GM18870 (cell line): ENCODE measurements at regions not wholly inside any gene's neighbourhood (a gene's known extent, or its start where the extent isn't known, plus 50 kb on each side); places are given as distances from the start of the nearest gene placed in this dataset.

Experiments
- ATAC-seq: cut with Tn5 transposase; IDR thresholded peaks from one replicate; pipeline ENCODE4 v1.9.1; 2021; ENCODE audit warnings: moderate library complexity; ENCODE audit not compliant: unreplicated experiment

DNA sequence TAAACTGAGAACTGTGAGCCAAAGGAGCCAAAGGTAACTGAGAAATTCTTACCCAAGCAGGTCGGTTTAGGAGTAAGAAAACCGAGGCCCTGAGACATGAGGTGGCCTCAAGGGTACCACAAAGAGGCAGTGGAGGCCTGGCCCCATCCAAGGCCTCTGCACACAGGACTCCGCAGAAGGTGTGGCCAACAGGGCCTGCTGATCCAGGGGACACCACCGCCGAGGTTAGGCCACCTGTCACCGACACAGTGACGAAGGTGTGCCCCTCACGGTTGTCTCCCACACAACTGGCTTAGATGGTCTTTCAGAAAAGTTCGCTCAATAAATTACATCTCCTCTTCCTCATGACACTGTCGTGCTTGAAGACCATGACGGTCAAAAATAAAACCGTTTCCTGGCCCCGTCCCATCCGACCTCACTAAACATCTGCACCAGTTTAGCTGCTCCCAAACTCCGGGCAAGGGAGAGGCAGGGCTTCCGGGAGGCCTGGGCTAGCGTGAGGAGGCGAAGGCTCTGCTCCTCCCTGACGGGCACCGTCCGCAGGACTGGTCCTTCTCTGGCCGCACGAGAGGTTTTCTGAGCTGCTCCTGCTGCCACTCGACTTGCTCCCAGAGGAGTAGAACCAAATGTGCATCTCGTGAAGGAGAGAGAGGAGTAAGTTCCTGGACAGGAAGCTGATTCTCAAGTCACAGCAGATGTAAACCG, 442.0 kb downstream of the EIPR1 start:
- no peak for ATAC-seq

DNA sequence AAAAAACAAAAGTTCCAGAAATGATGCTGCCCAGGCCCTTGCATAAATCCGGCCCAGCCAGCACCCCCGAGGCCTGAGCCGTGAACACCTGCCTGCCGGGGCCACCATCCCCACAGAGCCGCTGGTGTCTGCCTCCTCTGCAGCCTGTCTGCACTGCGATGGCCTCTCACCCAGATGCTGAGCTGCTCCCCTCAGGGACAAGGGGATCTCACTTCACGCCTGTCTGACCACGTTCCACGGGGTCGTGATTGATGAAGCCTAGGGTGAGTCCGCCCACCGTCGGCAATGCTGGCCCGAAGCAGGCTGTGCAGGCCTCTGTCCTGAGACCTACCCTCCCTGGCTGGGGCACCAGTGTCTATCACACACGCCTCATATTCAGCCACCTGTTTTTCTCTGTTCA, 444.2 kb downstream of the EIPR1 start:
- ATAC-seq, result no peak

DNA sequence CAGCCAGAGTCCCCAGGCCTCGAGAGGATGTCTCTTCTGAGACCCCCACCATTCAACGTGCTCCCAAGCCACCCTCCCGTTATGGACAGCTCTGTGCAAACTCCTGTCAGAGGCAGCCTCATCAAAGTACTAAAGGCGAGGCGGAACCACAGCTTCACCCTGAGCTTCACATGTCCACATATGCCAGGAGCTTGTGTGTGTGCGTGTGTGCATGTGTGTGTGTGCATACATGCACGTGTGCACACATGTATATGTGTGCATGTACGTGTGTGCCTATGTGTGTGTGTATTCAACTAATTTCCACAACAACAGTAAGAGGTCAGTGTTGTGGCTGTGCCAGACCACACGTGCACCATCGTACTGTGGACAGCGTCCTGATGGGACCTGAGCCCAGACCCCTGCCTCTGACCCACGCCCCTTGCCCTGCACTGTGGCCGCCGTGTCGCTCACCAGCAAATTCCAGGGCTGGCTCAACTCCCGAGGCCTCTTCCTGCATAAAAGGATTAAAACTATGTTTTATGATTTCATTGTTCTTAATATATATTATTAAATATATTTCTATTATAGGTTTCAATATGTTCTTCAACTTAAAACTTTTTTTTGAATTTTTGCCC, 444.8 kb downstream of the EIPR1 start:
- no peak for ATAC-seq

DNA sequence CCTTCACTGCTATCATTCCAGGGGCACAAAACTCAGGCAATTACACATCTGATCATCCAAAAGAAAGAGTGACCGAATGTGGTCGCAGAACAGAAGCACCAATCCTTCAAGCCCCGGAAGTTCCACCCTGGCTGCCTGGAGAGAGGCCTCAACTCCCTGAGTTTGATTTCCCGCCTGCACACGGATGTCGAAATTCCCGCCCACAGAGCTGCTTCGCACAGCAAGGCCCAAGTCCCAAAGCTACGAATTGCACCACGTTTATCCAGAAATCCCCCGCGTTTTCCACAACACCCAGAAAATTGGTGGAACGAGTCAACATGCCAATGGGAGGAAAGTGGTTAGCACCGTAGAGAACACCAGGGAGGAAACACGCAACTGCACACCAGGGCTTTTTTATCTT, 445.4 kb downstream of the EIPR1 start:
- ATAC-seq, result no peak

DNA sequence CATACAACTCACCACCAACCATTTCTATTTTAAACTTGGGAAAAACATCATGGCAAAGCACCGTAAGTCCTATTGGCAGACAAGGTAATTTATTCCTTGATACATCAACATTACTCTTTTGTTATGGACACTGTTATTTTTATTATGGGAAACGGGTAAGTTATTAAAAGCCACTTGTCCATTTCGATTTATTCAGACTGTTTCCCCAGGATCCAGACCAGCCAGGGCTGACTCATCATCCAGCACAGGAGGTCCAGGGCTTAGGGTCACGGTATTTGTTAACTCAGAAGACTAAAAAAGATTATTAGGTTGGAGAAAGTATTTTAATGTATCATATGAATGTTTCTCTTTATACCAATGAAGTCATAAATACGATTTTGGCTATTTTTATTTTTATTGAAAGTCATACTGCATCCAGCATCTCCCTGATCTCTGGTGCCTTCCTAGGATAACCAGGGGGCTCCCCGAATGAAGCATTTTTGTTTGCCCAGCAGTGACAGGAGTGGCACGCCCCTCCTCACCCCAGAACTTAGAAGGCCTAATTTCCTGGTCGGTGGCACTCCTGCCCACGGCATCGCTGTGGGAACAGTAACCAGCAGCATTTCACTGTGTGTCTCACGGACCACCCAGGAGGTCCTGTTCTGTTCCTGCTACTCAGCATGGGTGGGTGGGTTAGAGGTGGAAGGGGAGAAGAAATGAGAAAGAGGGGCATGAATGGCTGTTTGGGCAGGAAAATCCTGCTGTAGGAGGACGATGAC, 446.1 kb downstream of the EIPR1 start:
- no peak for ATAC-seq

DNA sequence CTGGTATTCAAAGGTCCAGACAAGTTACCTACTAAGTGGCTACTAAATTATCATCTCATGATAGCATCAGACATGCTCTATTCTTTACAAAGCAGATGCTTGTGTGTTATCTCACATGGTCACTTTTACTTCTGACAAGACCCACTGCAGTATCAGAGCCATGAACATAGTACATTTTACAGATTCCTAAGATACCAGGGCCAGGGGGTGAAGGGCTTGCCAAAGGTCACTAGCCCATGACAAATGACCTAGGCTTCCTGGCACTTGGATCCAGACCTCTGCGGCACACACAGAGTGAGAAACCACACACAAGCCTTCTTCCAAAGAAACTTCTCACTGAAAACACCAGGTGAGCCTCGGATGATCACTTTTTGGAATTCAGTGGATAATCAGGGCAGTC, 446.8 kb downstream of the EIPR1 start:
- no peak for ATAC-seq

DNA sequence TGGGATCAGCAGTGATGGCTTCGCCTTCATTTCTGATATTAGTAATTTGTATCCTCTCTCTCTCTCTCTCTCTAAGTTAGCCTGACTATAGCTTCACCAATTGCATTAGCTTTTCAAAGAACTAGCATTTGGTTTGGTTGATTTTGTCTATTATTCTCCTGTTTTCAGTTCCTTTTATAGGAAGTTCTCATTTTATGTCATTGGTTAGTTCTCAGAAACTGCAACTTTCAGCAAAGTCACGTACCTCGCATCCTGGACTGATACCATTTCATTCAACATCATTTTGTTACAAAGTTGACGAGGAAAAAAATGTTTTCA, 450.8 kb downstream of the EIPR1 start:
- ATAC-seq, result peak; percentile 36

DNA sequence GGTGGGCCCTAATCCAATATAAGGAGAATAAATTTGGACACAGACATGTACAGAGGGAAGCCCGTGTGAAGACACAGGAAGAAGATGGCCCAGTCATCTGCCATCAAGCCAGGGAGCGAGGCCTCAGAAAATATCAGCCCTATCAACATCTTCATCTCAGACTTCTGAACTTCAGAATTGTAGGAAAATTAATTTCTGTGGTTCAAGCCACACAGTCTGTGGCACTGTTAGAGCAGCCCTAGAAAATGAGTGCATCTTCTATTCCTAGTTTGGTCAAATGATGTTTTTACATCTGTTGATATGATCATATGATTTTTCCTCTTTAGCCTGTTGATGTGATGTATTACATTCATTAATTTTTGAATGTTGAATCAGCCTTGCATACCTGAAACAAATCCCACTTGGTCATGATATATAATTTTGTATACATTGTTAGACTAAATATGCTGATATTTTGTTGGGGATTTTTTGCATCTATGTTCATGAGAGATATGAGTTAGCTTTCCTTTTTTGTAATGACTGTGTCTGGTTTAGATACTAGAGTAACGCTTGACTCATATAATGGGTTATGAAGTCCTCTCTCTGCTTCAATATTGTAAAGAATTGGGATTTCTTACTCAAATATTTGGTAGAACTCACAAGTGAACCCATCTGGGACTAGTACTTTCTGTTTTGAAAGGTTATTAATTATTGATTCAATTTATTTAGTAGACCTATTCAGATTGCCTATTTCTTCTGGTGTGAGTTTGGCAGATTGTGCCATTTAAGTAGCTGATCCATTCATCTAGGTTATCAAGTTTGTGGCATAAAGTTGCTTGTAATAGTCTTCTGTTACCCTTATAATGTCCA, 451.4 kb downstream of the EIPR1 start:
- ATAC-seq, result peak; percentile 92

DNA sequence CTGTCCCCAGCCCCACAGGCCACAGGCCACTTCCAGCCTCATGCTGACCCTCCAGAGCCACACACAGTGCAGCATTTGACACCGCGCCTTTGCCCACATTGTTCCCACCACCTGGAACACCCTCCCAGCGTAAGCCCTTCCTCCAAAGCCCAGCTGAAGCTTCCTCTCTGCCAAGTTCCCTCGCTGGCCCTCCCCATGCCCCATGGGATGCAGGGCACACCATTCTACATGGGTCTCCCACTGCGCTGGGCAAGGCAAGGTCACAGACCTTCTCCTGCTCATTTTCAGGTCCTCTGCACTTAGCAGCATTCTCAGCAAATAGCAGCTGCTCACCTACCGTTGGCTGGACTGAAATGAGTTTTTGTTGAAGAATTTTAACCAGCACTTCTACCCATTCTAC, 455.5 kb downstream of the EIPR1 start:
- no peak for ATAC-seq

DNA sequence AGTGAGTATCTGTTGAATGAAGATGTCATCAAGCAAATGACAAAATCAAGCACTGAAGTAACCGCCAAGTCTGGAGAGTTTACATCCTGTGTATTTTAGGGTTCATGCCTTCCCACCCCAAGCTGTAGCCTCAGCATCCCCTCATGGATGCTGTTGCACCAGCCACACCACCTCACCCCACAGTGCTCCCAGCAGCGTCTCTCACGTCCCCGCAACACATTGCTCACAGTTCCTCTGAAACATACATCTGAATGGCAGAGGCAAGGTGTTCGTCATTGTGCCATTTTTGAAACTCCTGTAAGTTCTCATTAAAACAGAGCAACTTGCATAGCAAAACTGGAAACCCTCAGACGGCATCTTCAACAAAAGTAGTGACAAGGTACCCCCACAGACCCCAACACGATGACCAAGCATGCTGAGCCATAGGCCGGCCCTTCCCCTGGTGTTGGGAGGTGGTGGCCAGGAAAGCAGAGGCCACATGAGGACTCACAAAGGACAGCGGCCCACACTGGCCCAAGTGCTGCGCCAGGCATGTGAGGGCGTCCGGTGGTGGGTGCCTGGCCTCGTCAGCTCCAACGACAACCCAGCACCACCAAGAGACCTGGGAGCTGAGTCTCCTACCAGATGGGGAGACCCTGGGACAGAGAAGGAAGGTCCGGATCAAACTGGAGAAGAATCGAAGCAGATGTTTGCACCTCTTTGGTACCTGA, 456.5 kb downstream of the EIPR1 start:
- ATAC-seq, result no peak

DNA sequence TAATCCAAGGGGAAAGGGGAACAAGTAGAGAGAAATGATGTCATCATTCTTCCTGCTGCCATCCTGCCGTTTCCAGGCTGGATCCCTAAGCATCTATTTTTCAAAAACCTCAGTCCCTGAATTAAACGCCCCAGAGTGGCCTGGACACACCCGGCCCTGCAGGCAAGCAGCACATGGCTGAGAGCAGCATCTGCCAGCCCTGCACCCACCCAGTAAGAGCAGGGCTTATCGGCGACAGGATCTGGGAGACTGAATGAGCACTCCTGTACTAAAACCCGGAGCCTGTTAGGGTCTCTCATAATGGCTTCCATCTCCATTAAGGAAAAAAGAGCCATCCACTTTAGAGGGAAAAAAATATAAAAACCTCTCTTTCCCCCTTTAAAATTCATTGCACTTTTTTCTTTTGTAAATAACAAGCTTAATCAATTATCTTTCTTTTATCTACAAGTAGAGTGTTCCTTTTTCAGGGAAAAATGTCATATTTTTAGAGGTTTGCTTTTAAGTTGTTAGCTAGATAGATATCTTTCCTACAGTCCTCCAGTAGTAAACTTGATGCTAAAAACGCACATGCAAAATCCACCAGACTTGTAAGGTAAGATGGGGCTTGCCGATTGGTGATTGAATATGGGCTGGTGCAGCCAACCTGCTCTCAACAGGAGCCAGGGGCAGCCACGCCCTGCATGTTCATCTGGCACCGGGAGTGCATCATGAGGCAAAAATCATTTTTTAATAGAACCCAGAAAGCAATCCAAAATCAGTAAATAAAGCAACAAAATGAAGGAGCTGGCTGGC, 457.8 kb downstream of the EIPR1 start:
- no peak for ATAC-seq

DNA sequence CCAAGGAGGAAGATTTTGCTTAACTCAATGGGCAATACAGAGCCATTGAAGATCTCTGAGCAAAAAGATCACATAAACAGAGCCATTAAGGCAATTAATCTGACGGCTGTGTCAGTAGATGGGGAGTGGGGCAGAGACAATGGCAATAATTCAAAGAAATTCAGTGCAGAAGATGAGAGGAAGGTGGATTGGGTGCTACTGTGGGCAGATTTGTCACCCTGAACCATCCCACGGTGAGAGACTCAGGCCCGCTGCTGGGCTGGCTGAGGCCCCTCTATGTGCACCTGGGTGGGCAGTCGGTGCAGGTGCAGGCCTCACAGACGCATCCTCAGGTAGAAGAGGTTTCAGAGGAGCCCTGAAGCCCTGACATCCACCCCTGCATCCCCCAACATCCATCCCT, 458.6 kb downstream of the EIPR1 start:
- ATAC-seq, result no peak

DNA sequence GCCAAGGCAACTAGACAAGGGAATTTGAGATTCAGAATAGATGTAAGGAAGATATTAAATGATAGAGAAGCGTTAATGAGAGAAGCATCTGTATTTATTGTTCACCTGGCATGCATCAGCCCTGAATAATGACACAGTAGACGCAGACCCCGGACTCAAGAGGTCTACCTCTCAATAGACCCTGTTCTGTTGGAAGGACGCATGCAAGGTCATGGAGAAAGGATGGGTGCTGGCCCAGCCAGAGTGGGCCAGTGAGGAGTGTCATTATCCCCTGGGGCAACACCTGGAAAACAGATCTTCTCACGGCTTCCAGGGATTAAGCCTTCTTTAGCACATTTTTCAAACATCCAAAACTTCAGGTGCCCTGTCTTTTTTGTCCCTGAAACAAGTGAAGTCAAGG, 461.0 kb downstream of the EIPR1 start:
- ATAC-seq, result no peak

DNA sequence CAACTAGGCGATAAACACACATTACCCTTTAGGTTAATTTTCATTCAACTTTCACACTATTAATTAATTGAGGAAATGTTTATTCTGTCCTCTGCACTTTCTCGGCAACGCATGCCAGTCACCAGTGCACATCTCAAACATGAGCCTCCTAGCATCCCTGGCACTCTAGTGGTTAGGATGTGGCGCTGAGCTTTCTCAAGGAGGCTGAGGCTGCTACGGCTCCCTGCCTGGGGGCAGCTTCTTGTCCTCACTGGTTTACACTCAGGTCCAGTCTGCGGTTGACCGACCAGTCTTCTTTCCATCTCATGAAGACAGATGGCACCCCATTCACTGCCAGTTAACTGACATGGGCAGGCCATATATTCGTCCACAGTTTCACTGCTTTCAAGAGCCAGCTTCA, 463.4 kb downstream of the EIPR1 start:
- ATAC-seq, result no peak

DNA sequence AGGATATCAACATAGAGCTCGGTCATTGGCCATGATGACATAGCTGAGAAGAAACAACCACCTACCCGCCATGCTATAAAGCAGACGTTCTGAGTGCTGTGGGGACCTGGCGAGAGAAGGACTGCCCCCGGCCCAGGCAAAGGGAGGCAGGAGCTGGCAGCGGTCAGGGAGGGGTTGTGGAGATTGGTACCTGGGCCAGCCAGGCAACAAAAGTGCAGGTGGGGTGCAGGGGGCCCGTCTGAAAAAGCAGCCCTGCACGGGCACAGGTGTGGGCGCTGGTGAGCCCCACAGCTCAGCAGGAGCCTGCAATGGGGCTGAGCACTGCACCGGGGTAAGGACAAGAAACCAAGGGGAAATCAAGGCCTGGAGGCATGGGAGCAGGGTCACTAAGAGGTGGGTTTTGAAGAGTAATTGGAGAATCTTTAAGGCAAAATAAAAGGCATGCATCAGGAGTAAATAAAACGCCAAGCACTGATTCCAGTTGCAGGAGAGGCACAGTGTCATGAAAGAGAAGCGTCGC, 464.0 kb downstream of the EIPR1 start:
- ATAC-seq, result no peak

DNA sequence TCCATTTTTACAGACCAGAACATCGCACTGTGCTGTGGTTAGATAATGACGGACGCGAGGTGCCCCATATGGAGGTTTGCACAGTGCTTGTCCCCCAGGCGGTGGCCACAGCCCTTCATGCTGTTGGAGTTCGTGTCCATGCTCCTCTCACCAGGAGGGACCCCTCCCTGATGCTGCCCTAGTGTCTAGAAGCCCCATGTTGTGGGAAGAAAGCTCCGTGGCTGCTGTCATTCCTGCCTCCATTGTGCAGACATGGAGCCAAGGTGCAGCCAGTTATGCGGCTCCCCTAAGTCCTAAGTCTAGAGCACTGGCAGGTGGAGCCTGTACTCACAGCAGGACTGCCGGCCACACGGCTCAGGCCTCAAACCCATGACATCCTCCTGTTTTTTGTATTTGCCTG, 464.9 kb downstream of the EIPR1 start:
- no peak for ATAC-seq

DNA sequence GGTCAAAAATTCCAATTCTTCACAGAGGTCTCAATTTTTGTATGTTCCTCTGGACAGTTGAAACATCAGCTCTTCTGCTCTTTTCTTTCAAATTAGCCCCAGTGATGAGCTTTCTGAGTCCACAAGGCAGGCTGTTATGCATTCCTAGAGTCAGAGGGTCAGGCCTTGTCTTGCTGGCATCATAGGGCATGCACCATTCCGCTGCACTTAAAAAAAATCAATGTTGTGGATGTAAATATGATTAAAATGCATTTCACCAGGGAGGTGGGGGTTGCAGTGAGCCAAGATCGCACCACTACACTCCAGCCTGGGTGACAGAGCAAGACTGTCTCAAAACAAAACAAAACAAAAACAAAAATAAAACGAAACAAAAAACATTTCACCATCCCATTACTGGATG, 465.3 kb downstream of the EIPR1 start:
- no peak for ATAC-seq

DNA sequence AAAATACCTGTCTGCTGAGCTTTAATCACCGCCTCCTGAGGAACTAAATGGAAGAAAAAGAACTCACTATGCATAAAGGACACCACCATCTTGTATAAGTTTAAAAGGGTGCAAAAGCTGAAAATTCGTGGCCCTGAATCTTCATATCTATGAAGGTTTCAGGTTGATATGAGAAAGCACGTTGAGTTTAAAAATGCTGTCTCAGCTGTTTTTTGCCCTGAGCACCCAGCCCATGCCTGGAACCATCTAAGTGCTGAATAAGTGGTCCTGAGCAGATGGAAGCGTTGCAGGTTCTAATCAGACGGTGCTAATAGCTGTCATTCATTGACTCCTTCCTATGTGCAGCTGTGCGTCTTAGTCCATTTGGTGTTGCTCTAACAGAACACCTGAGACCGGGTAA, 467.4 kb downstream of the EIPR1 start:
- no peak for ATAC-seq

DNA sequence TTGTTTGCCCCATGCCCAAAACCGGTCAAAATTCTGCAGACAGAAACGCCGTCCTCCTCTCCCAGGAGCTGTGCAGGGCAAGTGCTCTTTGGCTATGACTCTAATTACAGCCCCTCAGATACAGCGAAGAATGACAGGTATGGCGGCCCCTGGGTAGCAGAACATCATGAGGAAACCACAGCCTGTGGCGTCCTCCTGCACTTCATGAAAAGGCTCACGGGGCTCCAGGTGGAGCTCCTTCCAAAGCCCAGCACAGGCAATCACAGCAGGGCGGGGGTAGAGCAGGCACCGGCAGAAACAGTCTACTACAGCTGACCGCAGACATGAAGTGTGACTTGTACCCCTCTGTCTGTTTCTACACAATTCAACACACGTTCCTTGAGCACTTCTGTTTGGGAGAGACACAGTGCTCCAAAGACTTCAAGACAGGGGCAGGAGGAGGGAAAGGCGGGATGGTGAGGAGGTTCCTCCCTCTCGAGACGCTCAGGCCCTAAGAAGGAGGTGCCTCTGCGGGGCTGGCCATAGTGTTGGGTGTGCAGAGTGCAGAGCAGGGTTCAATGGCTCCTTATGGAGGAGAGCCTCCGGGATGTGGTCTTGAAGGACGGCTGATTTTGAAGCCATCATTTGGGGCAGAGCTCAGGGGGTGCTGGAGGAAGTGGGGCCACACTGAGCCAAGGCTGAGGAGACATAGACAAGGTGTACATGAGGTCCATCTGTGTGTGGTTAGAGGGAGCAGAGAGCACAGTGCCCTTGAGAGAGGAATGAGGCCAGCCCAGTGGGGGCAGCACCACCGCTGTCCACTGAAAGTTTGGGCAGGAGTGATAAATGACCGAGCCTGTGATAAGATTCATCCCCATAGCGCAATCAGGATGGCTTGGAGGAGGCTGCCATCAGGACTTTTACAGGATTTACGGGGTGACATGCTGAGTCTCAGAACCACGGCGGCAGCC, 468.3 kb downstream of the EIPR1 start:
- no peak for ATAC-seq
